DOHH2 (cell line): ENCODE measurements at regions not wholly inside any gene's neighbourhood (a gene's known extent, or its start where the extent isn't known, plus 50 kb on each side); places are given as distances from the start of the nearest gene placed in this dataset.

ENCODE experiments used
- H3F3A ChIP-seq: fragments of 200-600 bp; sonication (generic), shearing (Covaris generic); 2 replicates; pipeline ENCODE4 v1.6.0; 2016; ENCODE audit warnings: antibody characterized with exemption, mild to moderate bottlenecking; ENCODE audit not compliant: control insufficient read depth, insufficient read depth
- H3K27ac ChIP-seq: fragments of 200-600 bp; sonication (generic); 2 replicates; pipeline ENCODE4 v1.5.1; 2014; ENCODE audit warnings: low read depth, mild to moderate bottlenecking, low read length, moderate library complexity
- H3K27me3 ChIP-seq: fragments of 200-600 bp; sonication (generic); 2 replicates; pipeline ENCODE4 v1.6.1; 2014; ENCODE audit warnings: mild to moderate bottlenecking, low read length, mixed read lengths; ENCODE audit not compliant: control insufficient read depth
- H3K36me3 ChIP-seq: fragments of 200-600 bp; sonication (generic); 2 replicates; pipeline ENCODE4 v1.6.1; 2014; ENCODE audit warnings: mild to moderate bottlenecking, low read length, moderate library complexity, mixed read lengths; ENCODE audit not compliant: control insufficient read depth
- H3K4me1 ChIP-seq: fragments of 200-600 bp; sonication (generic); 2 replicates; pipeline ENCODE4 v1.6.1; 2014; ENCODE audit warnings: mild to moderate bottlenecking, low read length, mixed read lengths; ENCODE audit not compliant: control insufficient read depth
- H3K4me2 ChIP-seq: fragments of 200-600 bp; sonication (generic); 2 replicates; pipeline ENCODE4 v1.6.0; 2014; ENCODE audit warnings: mild to moderate bottlenecking, low read length, moderate library complexity
- H3K4me3 ChIP-seq: fragments of 200-600 bp; sonication (generic); 2 replicates; pipeline ENCODE4 v1.5.1; 2014; ENCODE audit warnings: mild to moderate bottlenecking, low read length, mixed read lengths
- H3K79me2 ChIP-seq: fragments of 200-600 bp; sonication (generic); 2 replicates; pipeline ENCODE4 v1.6.1; 2014; ENCODE audit warnings: mild to moderate bottlenecking, low read length, mixed read lengths; ENCODE audit not compliant: control insufficient read depth
- H3K9me2 ChIP-seq: fragments of 200-600 bp; sonication (generic); replicated peaks from 2 replicates; pipeline ENCODE4 v1.6.1; 2014; ENCODE audit warnings: mild to moderate bottlenecking, low read length, mixed read lengths; ENCODE audit not compliant: control insufficient read depth
- H3K9me3 ChIP-seq: fragments of 200-600 bp; sonication (generic); 2 replicates; pipeline ENCODE4 v1.6.1; 2014; ENCODE audit warnings: antibody characterized with exemption, low read length, mixed read lengths; ENCODE audit not compliant: control insufficient read depth, insufficient read depth
- H4K20me1 ChIP-seq: fragments of 200-600 bp; sonication (generic); 2 replicates; pipeline ENCODE4 v1.6.0; 2014; ENCODE audit warnings: low read depth, mild to moderate bottlenecking, antibody characterized with exemption, low read length, moderate library complexity; ENCODE audit not compliant: control insufficient read depth, insufficient read depth
- CTCF ChIP-seq: fragments of 200-600 bp; sonication (generic); IDR thresholded peaks from one replicate; pipeline ENCODE4 v1.5.1; 2014; ENCODE audit warnings: antibody characterized with exemption, mild to moderate bottlenecking, low read depth, low read length; ENCODE audit not compliant: poor library complexity, severe bottlenecking
- EZH2phosphoT487 ChIP-seq: fragments of 200-600 bp; sonication (generic); IDR thresholded peaks from 2 replicates; pipeline ENCODE4 v1.6.1; 2017; ENCODE audit warnings: borderline replicate concordance, mild to moderate bottlenecking, antibody characterized with exemption, low read length, moderate library complexity, mixed read lengths

GRCh38 chr4:59060002-59060846 is 1950.0 kb upstream of the IGFBP7 start:
- Histone ChIP-seq H3K36me3 (no peaks in the 10 kb centered on the region), H3K27me3 (no peaks in the 10 kb centered on the region), H3K4me2 (no peak overlapping the region), H3K9me2 (no peaks in the 10 kb centered on the region), H4K20me1 (no peaks in the 10 kb centered on the region), H3K9me3 (peaks cover 4% of the 10 kb centered on the region; the same call in 1 of the 2 replicates), H3K4me1 (no peaks in the 10 kb centered on the region), H3K27ac (no peak overlapping the region), H3K4me3 (no peak overlapping the region), H3K79me2 (no peaks in the 10 kb centered on the region), H3F3A (no peaks in the 10 kb centered on the region)
- TF ChIP-seq EZH2phosphoT487, result no peak
- TF ChIP-seq CTCF, result no peak

- H3K27ac ChIP-seq, result no peak overlapping the region
- no peaks in the 10 kb centered on the region for H4K20me1 ChIP-seq
- no peaks in the 10 kb centered on the region for H3F3A ChIP-seq
- H3K79me2 ChIP-seq, result no peaks in the 10 kb centered on the region
- H3K27me3 ChIP-seq, result no peaks in the 10 kb centered on the region
- no peak overlapping the region for H3K4me2 ChIP-seq
- no peaks in the 10 kb centered on the region for H3K9me2 ChIP-seq
- peaks cover 4% of the 10 kb centered on the region; the same call in 1 of the 2 replicates for H3K9me3 ChIP-seq
- H3K36me3 ChIP-seq, result no peaks in the 10 kb centered on the region
- TF ChIP-seq CTCF (no peak), EZH2phosphoT487 (no peak)
- no peaks in the 10 kb centered on the region for H3K4me1 ChIP-seq
- no peak overlapping the region for H3K4me3 ChIP-seq
Observed at GRCh38 chr4:59060895-59061294, 1950.7 kb upstream of the IGFBP7 start.

- TF ChIP-seq EZH2phosphoT487 (no peak), CTCF (no peak)
- Histone ChIP-seq H3K4me1 (no peaks in the 10 kb centered on the region), H3K36me3 (no peaks in the 10 kb centered on the region), H3K4me2 (no peak overlapping the region), H3K4me3 (no peak overlapping the region), H4K20me1 (no peaks in the 10 kb centered on the region), H3F3A (no peaks in the 10 kb centered on the region), H3K79me2 (no peaks in the 10 kb centered on the region), H3K27ac (no peak overlapping the region), H3K9me2 (no peaks in the 10 kb centered on the region), H3K27me3 (no peaks in the 10 kb centered on the region), H3K9me3 (peaks cover 4% of the 10 kb centered on the region; the same call in 1 of the 2 replicates)
Observed at GRCh38 chr4:59063015-59063720, 1953.0 kb upstream of the IGFBP7 start.
